Brain microvascular endothelial cell (primary cell): ENCODE measurements at regions not wholly inside any gene's neighbourhood (a gene's known extent, or its start where the extent isn't known, plus 50 kb on each side); places are given as distances from the start of the nearest gene placed in this dataset.
A peak's percentile ranks its signal among the peaks of the same experiment; 100 is the strongest.

Experiments
- DNase-seq: peaks from one replicate; pipeline ENCODE4 v3.0.0-alpha.2; 2020
- H3K27ac ChIP-seq: fragments of 250-450 bp; sonication (Bioruptor Pico); 2 replicates; pipeline ENCODE4 v1.5.1; 2020; ENCODE audit warnings: mild to moderate bottlenecking, moderate library complexity
- H3K27me3 ChIP-seq: fragments of 250-450 bp; sonication (Bioruptor Pico); replicated peaks from 2 replicates; pipeline ENCODE4 v1.5.1; 2020; ENCODE audit warnings: mild to moderate bottlenecking
- H3K36me3 ChIP-seq: fragments of 250-450 bp; sonication (Bioruptor Pico); replicated peaks from 2 replicates; pipeline ENCODE4 v1.5.1; 2020; ENCODE audit warnings: mild to moderate bottlenecking
- H3K4me3 ChIP-seq: 2 replicates; pipeline ENCODE4 v1.5.1; 2011; ENCODE audit warnings: low read depth, mild to moderate bottlenecking, control low read depth, low read length, moderate library complexity
- CTCF ChIP-seq: IDR thresholded peaks from 2 replicates; pipeline ENCODE4 v1.5.1; 2011; ENCODE audit warnings: low read depth, mild to moderate bottlenecking, moderate library complexity, low read length, control low read depth, inconsistent platforms; ENCODE audit errors: missing control alignments
- in situ Hi-C: cut with HindIII; loops from 2 replicates; pipeline ENCODE4 v1.10.0; 2017; ENCODE audit warnings: low sequenced_read_pairs, low pct_ligation_motif_present

- Histone ChIP-seq H3K4me3 (no peak overlapping the region), H3K27ac (no peak overlapping the region), H3K27me3 (peaks cover 5% of the 10 kb centered on the region), H3K36me3 (no peaks in the 10 kb centered on the region)
- in situ Hi-C loops = no loop called here
- no peak for TF ChIP-seq CTCF
- no peak for DNase-seq
Measured at GRCh38 chr9:95729669-95730368, 145.7 kb upstream of the ERCC6L2 start.

- peaks cover 5% of the 10 kb centered on the region for H3K27me3 ChIP-seq
- no peaks in the 10 kb centered on the region for H3K36me3 ChIP-seq
- TF ChIP-seq CTCF = no peak
- no peak overlapping the region for H3K4me3 ChIP-seq
- H3K27ac ChIP-seq = no peak overlapping the region
- DNase-seq = no peak
- in situ Hi-C loops = no loop called here
Measured at GRCh38 chr9:95729046-95729445, 146.4 kb upstream of the ERCC6L2 start.

GRCh38 chr9:95727947-95728520, 147.5 kb upstream of the ERCC6L2 start:
- DNase-seq = no peak
- no peak for TF ChIP-seq CTCF
- H3K27me3 ChIP-seq = peaks cover 3% of the 10 kb centered on the region
- no peak overlapping the region for H3K27ac ChIP-seq
- H3K36me3 ChIP-seq = no peaks in the 10 kb centered on the region
- no peak overlapping the region for H3K4me3 ChIP-seq
- in situ Hi-C loops = no loop called here

GRCh38 chr9:95726756-95727155, 148.7 kb upstream of the ERCC6L2 start:
- peak; percentile 13 for DNase-seq
- no peaks in the 10 kb centered on the region for H3K36me3 ChIP-seq
- in situ Hi-C loops = no loop called here
- H3K27ac ChIP-seq = no peak overlapping the region
- peaks cover 3% of the 10 kb centered on the region for H3K27me3 ChIP-seq
- no peak overlapping the region for H3K4me3 ChIP-seq
- TF ChIP-seq CTCF = peak; percentile 67

- no peak for TF ChIP-seq CTCF
- Histone ChIP-seq H3K27me3 (peaks cover 3% of the 10 kb centered on the region), H3K4me3 (no peak overlapping the region), H3K27ac (no peak overlapping the region), H3K36me3 (no peaks in the 10 kb centered on the region)
- in situ Hi-C loops = no loop called here
- DNase-seq = no peak
Measured at GRCh38 chr9:95725045-95725444, 150.4 kb upstream of the ERCC6L2 start.
